LNCAP (cell line): ENCODE measurements at regions not wholly inside any gene's neighbourhood (a gene's known extent, or its start where the extent isn't known, plus 50 kb on each side); places are given as distances from the start of the nearest gene placed in this dataset.

ENCODE experiments used
- CTCF ChIP-seq: fragments of 450-650 bp; IDR thresholded peaks from 2 replicates; pipeline ENCODE4 v1.5.1; 2017; ENCODE audit warnings: mild to moderate bottlenecking

GRCh38 chr2:103383541-103383940 lies 621.7 kb downstream of the TMEM182 start:
- TF ChIP-seq CTCF: no peak

- TF ChIP-seq CTCF: no peak
Measured at GRCh38 chr2:103386872-103387271, 625.0 kb downstream of the TMEM182 start.

GRCh38 chr2:103387888-103388287 lies 626.1 kb downstream of the TMEM182 start:
- no peak for TF ChIP-seq CTCF

- no peak for TF ChIP-seq CTCF
Measured at GRCh38 chr2:103396152-103396551, 634.3 kb downstream of the TMEM182 start.

GRCh38 chr2:103401621-103402020 lies 639.8 kb downstream of the TMEM182 start:
- no peak for TF ChIP-seq CTCF

GRCh38 chr2:103402336-103402735 lies 640.5 kb downstream of the TMEM182 start:
- no peak for TF ChIP-seq CTCF

GRCh38 chr2:103402944-103403343 lies 641.1 kb downstream of the TMEM182 start:
- TF ChIP-seq CTCF: no peak

GRCh38 chr2:103410221-103410620 lies 648.4 kb downstream of the TMEM182 start:
- no peak for TF ChIP-seq CTCF
